Fibroblast of the conjunctiva (primary cell): ENCODE measurements at regions not wholly inside any gene's neighbourhood (a gene's known extent, or its start where the extent isn't known, plus 50 kb on each side); places are given as distances from the start of the nearest gene placed in this dataset.

Experiments
- DNase-seq: peaks from one replicate; pipeline ENCODE4 v3.0.0-alpha.2; 2010; ENCODE audit warnings: low read depth

DNA sequence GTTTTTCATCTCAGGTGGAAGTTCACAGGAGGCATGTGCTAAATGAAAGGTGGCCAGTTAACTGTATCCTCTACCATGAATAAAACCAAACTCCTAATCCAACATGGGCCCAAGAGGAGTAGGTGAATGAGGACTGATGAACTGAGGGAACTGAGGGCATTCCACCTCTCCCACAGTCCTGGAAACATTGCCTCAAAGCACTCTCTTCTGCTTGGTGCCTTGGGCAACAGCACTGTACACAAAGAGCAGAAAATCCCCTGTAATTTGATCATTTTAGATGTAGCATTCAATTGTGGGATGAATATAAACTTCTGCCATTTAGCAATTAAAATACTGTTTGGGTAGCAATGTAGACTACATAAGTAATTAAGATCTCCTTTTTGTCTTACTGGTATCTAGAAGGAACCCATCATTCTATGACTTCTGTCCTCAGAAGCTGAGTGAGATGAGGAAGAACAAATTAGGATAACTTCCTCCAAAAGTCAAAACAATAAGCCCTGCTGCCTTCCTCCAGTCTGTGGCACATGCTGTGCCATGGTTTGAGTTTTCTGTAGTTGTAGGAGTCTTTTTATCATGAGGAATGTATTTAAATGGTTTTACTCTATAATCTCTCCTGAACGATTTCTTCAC lies 86.7 kb upstream of the ZEB2 start:
- no peak for DNase-seq

DNA sequence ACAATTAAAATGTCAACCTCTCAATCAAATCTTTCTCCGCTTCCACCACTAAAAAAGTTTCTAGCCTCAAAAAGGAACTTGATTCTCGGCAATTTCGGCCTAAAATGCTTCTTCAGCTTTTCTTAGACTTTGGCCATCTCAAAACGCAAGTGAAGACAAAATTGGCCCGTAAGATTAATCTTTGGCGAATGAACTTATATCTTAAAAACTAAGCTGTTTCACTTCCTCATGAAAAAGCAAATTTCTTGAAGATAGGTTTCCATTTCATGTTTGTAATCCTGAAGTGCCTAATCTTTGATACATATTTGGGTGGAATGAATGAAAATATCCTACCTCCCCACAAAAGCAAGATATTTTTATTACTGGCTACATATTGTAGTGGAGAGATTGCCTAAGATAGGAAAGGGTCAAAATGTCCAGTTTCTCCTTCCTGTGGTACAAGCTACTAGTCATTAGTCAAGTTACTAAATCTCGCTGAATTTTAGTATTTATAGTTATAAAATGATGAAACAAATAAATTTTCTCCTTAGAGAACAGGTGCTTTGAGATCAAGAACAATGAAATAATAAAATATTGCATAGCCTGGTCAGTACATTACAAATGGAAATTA lies 85.4 kb upstream of the ZEB2 start:
- DNase-seq: no peak

DNA sequence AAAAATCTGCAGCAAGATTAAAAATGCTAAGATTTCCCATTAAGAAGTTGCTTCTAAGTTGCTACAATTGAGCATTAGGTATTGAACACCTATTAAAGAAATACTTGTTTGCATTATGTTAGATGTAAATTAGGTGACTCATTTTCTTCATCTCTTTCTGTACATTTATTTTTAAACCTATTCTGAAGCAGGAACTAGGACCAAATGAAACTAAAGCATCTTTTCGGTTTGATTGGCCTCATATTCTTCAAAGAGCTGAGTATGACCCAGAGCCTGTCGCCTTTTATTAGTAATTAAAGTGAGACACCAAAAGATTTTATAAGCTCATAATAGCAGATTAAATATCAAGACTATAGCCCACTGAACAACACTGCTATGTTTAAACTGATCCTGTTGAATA lies 83.4 kb upstream of the ZEB2 start:
- DNase-seq: no peak

DNA sequence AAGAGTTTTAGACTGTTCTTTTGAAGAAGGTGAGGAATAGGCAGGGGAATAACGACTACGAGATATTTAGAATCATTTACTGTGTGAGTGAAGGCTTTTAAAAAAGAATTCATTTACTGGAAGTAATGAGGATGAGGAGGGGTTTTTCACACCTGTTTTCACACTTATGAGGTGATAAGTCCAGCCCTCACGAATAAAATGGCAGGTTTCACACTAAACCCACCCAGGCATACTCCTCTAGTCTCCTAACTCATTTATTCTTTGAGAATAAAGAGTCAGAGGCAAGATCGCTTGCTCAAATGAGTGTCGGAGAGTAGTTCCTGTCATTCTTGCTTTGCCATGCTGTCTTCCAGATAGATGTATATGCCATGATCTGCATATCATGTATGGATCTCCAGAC lies 79.0 kb upstream of the ZEB2 start:
- DNase-seq: no peak

DNA sequence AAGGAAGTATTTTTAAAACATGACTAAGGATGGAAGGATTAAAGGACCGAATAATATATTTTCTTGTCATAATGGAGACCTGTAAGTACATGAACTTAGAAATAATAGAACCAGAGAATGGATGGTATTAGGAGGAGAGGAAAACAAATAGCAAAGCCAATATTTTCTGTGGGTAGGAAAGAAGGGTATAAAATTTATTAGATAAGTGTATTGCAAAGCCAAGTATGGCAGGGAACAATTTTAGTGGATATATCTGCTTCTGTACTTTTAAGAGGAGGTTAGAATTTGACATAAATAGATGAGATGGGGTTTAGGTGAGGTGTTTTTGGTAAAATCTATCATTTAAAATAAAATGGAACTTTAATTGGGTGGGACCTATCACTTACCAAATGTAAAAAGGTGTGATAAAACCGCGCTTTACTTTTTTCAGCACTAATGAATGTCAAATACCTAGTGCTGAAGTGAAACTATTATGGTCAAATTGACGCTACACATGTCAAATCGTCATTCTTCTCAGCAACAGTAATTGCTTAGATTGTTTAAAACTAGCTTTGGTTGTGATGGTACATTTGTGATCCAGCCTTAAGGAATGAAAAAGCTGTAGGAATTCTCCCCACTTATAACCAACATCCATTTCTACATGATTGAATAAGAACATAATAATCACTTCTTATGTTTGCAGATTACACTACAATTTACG lies 78.1 kb upstream of the ZEB2 start:
- DNase-seq: no peak

DNA sequence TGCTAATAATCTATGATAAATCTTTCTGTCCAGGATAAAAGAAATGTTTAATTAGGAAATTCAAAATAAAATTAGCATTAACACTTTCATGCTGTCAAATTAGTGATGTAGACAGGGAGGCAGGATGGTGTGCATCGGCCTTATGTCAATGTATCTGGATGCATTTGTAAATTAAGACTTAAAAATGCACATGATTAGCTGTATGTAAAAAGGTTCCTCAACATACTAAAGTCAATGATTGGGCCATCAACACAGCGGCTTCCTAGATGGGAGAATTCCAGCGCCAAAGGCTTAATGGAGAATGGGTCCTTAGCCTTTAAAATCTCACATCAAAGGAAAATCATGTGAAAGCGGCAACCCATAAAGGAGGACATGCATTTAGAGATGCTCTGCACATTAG lies 77.5 kb upstream of the ZEB2 start:
- no peak for DNase-seq

DNA sequence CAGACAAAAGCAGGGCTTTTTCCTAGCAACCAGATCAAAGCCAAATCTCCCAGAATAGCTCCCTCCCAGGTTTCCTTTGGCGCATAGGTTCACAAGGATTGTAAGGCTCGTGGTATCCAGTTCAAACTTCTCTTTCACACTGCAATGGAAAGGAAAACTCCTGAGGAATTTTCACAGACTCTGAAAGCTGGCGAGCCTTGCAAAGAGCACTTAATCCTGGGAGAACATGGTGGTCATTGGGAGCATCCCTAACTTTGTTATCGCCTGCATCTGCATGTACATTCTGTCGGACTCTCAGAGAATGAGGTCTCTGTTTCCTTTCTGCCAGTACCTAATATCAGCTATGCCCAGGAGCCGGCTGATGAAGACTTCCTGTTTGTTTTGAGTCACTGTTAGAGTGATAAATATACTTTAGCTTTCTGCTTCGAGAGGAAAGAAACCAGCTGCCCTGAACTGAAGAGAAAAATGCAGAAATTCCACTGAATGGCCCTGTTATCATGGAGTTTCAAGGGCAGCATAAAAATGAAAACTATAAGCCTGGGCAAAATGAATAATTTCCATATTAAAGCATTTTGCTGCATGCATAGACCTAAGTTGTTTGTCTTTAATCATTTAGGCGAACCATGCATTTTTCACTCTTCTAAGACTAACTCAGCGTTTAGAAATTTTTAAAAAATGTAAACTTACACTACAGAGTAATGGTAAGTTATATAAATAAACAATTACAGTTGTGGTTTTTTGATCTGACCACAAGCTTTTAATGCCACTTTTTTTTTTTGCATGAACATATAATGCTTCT lies 76.4 kb upstream of the ZEB2 start:
- no peak for DNase-seq

DNA sequence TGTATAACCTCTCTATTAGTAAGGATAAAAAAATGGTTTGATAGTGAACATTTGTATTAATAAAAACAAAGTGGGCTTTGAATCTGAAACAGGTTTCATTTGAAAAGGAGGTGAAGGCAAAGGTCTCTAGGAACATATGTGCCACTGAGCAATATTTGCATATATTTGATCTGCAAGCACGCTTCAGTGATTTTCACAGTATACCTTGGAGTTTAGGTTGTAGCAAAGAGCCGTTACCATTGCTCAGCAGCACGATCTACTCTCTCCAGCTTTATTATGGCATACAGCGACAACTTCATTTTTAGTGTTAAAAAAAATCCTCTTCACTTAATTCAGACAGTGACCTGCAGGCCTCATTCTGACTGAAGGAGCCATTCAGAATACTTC lies 75.8 kb upstream of the ZEB2 start:
- no peak for DNase-seq

DNA sequence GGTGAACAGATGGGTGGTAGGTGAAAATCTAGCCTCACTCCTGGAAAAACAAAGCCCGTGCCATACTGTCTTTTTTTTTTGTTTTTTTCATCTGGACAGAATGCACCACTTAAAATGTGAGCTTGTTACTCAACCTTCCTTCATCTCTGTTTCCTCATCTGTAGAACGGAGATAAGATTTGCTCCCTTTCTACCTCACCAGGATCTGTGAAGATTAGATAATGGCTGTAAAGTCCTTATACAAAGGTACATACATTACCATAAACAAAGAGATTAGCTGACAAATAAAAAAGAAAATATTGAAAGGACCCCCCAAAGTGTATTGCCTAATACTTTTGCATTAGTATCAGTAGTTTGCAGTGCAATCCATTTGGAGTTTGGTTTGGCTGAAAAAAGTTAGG lies 75.4 kb upstream of the ZEB2 start:
- DNase-seq: no peak

DNA sequence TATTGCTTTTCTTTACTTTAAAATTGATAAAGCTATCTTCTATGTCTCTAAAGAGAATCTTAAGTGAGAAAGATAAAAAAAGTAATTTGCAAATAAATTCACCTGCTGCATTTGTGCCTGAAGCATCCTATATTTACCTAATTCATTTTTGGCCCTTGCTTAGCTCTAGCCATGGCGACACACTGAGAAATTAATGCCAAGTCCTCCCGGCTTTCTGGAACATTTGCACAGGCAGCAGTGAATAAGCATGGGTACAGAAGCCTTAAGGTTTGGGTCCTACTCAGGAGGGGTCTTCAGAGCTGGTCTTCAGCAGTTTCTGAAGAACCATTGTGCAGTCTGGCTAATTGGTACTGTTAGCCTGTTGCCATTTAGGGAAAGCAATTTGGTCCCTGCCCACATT lies 73.9 kb upstream of the ZEB2 start:
- DNase-seq: no peak

DNA sequence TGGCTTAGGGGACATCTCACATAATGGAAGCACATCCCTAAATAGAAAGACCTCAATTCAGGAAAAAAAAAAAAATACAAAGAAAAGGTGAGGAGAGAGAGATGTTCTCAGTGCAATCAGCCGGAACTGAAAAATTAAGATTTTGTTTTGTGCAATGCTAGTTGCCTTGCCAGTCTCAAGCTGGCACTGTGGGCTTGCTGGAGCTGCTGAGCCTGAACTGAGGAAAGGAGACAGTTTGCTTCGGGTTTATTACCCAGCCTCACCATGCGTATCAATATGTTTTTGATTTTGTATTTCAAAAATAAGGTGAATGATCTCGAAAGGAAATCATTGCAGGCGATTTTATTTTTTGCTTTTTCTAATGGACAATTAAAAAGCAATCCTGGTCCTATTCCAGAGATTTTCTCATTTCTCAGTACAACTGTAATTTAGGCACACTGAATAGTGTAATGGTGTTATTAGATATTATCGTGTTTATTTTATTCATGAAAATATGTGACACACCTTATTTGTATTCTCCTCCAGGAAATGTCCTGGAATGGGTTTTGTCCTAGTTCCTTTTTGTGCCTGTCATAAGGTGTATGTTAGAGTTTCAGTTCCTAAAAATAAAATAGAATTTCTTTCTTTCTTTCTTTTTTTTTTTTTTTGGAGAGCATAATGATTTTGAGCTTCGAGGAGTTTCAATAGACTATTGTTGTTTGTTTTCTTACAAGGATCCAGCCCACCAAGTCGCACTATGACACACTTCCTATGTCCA lies 72.8 kb upstream of the ZEB2 start:
- no peak for DNase-seq

DNA sequence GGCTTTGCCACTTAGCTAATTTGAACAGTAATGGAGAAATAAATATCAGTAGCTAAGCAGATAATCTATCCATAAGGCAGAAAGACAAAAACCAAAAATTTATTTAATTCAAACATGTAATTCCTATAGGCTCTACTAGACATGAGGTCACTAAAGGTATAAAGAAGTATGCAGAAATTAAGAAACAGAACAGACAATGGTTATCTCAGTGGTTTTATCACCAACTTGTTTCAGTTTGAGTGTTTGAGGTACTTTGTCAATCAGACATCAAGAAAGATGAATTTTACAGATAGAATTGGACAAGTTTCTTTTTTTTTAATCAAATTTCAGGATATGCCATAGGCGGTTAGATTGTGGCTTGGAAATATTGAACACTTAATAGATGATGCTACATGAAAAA lies 67.4 kb upstream of the ZEB2 start:
- DNase-seq: no peak

DNA sequence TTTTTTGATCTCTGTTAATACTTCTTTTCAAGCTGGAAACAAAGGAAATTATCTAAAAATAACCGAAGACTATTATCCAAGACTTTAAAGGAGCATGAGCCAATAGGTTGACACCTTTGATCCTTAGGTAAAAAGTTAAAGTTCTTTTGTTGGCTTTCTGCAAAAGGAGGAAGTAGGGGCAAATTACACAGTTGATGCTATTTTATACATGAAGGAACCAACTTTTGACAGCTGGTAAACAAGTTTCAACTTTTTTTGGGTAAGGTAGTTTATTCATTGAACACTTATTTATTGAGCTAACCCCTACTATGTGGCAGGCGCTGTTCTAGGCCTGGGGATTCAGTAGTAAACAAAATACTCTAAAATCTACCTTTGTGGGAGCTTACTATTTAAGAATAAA lies 66.6 kb upstream of the ZEB2 start:
- DNase-seq: no peak

DNA sequence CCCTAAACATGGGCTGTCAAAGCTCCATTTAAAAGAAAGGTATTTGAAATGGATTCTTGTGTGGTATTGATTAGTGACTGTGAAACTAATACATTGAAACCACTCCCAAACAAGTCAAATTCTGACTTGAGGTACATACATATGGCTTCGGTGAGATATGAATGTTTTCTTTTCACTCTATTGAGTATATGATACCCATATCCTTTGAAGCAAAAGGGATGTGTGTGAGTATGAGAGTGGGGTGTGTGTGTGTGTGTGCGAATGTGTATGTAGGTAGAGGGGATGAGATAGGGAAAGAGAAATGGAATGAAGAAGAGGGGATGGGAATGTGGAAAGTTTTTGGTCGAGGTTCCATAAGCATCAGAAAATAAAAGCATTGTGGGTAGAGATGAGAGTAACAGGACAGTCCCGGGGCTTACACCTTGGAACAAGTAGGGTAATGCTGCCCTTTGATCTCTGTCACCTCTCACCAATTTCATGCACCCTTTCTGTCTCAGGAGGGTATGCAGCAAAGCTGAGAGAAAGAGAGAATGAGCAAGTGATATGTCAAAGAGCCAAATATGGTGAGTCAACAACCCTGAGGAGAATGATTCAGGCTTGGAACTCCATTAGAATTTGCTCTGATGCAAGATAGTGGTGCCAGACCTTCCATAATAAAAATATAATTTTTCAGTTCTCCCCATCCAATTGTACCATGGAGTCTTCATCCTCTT lies 64.0 kb upstream of the ZEB2 start:
- DNase-seq: peak; percentile 65

DNA sequence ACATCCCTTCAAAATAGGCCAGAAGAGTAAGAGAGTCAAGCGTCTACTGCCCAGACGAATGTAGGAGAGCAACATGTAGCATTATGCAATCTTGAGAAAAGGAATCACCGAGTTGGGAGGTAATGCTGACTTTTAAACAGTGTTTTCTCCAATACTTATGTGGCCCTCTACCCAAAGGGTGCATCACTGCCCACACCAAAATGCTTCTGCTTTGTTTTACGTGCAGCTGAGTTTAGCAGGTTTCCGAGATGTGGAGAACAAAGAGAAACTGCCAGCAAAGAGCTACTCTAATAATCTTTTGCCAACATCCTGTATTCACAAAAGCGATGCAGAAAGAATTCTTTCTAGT lies 63.4 kb upstream of the ZEB2 start:
- no peak for DNase-seq

DNA sequence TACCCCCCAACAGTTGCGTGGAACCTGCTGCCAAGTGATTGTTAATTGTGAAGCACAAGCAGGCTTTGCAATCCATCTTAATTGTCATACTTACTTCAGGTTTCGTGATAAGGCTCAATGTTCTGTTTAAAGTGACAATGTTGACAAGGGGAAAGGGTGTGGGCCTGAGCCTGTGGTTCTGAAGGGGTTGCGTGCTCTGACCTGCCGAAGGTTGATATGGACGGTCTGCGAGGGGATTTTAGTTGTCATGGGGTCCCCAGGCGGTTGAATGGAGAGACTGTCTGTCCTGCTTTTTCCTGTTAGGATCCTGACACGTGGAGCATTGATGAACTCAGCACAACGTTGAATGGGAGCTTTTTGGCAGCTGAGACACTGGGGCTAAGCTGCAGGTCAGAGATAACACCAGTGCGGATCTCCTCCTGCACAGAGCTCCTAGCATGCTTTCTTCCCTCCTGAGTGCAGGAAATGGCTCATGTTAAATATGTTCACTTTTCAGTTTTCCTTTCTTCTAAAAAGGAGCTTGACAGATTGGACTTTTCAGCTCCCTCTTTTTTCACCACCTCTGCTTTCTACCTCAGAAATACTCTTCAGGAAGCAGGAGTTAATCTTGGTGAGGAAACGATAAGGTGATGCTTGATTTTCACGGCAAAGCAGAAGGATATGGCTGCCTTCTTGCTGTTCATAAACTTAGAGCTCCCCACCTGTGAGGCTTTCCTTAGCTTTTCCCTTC lies 62.9 kb upstream of the ZEB2 start:
- DNase-seq: no peak

DNA sequence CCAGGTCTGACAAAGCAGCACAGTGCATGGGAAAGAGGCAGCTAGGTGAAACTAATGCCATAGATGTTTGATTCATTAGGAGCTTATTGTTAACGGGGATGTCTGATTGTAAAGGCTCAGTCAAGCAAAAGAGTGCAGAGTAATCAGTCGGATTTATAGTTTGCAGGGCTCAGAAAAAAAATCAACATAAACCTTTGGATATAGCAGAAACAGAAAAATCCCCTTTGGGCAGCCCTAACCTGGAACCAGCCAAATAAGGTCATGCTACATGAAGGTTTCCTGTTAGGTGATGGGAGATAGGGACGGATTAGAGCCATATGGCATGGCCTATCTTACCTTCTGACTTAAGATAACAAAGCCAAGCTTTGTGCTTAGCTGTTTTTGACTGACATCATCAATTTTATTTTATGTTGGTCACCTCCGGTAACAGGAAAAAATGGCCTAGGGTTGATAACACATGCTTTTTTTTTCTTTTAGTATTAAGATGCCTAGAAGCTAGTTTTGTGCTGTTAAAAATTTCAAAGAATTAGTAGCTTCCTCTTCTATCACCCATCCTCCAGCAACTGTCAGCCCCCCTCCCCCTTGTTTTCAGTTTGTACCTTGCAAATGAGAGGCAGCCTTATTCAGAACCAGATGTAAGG lies 60.7 kb upstream of the ZEB2 start:
- no peak for DNase-seq

DNA sequence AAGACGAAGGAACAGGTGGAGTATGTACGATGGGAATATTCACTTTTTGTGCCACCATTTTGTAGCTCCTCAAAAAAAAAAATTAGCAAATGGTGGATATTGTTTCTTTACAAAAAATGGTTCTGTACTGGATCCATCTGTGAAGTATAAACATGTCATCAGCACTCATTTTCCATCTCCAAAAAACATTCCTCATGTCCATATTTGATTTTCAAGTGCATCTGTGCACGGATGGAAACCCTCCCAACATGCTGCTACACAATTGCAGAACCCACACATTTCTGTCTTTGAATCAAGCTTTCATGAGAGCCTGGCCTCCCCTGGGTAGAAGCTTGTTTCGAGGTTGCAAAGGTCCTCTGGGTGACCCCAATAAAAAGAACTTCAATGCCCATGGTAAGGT lies 59.6 kb upstream of the ZEB2 start:
- DNase-seq: no peak

DNA sequence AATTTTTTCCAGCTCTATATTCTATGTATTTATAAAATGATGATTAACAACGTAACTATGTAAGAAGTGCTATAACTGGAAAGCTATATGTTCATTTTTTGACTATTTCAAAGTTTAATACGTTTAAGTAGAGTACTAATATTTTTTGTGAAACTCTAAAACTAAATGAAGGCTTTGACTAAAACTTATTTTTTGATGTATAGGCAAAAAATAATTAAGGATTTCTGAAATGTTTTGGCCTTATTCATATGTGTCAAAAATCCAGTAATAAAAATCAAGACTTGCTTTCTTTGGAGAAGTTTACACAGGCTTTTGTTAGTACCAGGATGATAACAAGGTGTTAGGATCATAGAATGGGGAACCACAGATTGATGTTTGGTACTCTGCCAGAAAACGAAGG lies 58.2 kb upstream of the ZEB2 start:
- no peak for DNase-seq

DNA sequence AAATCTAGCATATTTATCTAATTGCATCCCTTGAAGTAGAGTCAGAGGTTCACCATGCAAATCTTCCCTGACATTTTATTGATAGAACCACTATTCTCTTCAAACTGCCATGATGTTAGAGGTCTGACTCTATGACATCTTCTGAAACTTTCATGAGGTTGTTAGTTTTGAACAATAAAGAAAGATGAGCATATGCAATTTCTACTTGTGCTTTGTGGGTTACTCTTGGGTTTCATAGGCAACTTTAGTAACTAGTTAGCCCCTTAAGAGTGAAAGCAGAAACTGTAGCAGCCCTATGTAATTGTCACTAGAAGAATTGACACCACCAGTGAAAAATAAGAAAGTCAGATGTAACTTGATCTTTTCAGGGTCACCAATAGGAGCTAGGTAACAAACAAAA lies 53.1 kb upstream of the ZEB2 start:
- DNase-seq: no peak

DNA sequence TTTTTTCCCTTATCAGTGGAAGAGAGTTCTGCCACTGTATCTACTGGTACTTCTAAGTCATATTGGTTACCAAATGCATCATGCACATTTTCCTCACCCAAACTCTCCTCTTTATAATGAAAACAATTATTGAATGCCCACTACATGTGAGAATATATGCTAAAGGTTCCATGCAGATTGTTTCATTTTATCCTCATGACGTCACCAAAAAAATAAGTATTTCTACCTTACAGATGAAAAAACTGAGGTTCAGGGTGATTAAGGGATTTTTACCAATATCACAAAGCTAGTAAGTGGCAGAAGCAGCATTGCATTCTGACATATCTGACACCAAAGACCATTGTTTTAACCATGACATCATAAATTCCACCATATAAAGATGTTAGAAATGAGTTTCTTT lies 51.9 kb upstream of the ZEB2 start:
- DNase-seq: no peak
